ENCODE measurements at regions not wholly inside any gene's neighbourhood (a gene's known extent, or its start where the extent isn't known, plus 50 kb on each side); places are given as distances from the start of the nearest gene placed in this dataset.

DNA sequence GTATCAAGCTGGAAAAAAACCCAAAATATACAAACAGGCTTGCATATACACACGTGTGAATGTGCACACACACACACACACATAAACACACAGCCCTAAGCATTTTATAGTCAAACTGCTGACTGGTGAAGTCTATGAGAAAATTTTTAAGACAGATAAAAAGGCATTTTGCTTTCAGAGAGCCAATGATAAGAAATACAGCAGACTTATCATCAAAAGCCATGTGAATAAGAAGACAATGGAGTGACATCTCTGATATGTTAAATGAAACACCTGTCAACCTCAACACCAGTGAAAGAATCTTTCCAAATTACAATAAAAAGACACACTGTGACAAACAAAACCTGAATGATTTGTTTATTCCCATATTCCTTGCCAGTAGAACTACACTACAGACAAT lies 233.3 kb downstream of the CDH9 start:
- intact Hi-C loops (cut with micrococcal nuclease; ENCODE audit: unreplicated experiment) = no loop called here
- no peak for FAIRE-seq
- Histone ChIP-seq H3K36me3 (replicated peaks in 1 of 2; ENCODE audit: control insufficient read depth in 1 of 2, insufficient read depth in 2 of 2, low read length in 2 of 2) (no peaks in the 10 kb centered on the region), H3K79me2 (ENCODE audit: insufficient read depth, low read length) (no peaks in the 10 kb centered on the region), H3K4me2 (ENCODE audit: low read depth, low read length) (no peak overlapping the region), H3K4me1 (ENCODE audit: insufficient read depth, low read length) (no peaks in the 10 kb centered on the region), H3K9ac (ENCODE audit: insufficient read depth, low read depth, low read length) (no peak overlapping the region), H3K27ac (ENCODE audit: extremely low read length, insufficient read depth, low read length) (no peak overlapping the region), H2AFZ (ENCODE audit: low read length) (no peak overlapping the region), H3K9me3 (ENCODE audit: low read length) (peaks cover 7% of the 10 kb centered on the region), H3K4me3 (replicated peaks in 1 of 3; ENCODE audit: insufficient read depth in 1 of 3, low read depth in 2 of 3, low read length in 3 of 3) (no peak overlapping the region), H4K20me1 (ENCODE audit: insufficient read depth, low read length) (no peaks in the 10 kb centered on the region), H3K27me3 (ENCODE audit: control insufficient read depth in 1 of 2, insufficient read depth in 2 of 2, low read length in 2 of 2) (no peaks in the 10 kb centered on the region)
- ChIA-PET POLR2A (no interaction called here), CTCF (ENCODE audit: low intra/inter-chr PET ratio, low total read pairs) (no interaction called here)
- TF ChIP-seq MLLT10 (CRISPR knock-in tag; IDR thresholded peaks at IDR 0.05) = no peak
- peak; percentile 97 for TF ChIP-seq ZNF317 (CRISPR knock-in tag; IDR thresholded peaks at IDR 0.05)
- in situ Hi-C loops (cut with HindIII; ENCODE audit: extremely low pct_ligation_motif_present, low pct_unique_long_range_greater_than_20kb) = no loop called here
- no TSS peak for BruUV-seq (replicated peaks)
- DNase-seq (ENCODE audit: low spot score) = no peak
- no peak for ATAC-seq
- 0% methylated on average over 1 of the region's 1 CpG for WGBS (ENCODE audit: low lambda C conversion rate)

- WGBS (ENCODE audit: low lambda C conversion rate) = 2% methylated on average over 4 of the region's 4 CpGs
- ChIA-PET POLR2A (no interaction called here), CTCF (ENCODE audit: low intra/inter-chr PET ratio, low total read pairs) (no interaction called here)
- H3K27ac ChIP-seq (ENCODE audit: extremely low read length, insufficient read depth, low read length) = no peak overlapping the region
- no peak overlapping the region for H3K4me3 ChIP-seq (replicated peaks in 1 of 3; ENCODE audit: insufficient read depth in 1 of 3, low read depth in 2 of 3, low read length in 3 of 3)
- H3K27me3 ChIP-seq (ENCODE audit: control insufficient read depth in 1 of 2, insufficient read depth in 2 of 2, low read length in 2 of 2) = no peaks in the 10 kb centered on the region
- H3K4me1 ChIP-seq (ENCODE audit: insufficient read depth, low read length) = no peaks in the 10 kb centered on the region
- H3K79me2 ChIP-seq (ENCODE audit: insufficient read depth, low read length) = no peaks in the 10 kb centered on the region
- no TSS peak for BruUV-seq (replicated peaks)
- no peak overlapping the region for H3K9ac ChIP-seq (ENCODE audit: insufficient read depth, low read depth, low read length)
- TF ChIP-seq ZNF850 (CRISPR knock-in tag; conservative IDR thresholded peaks at IDR 0.05) (no peak), HIVEP1 (CRISPR knock-in tag; IDR thresholded peaks at IDR 0.05) (no peak), ZNF414 (CRISPR knock-in tag; IDR thresholded peaks at IDR 0.05) (no peak), ZBTB38 (CRISPR knock-in tag; IDR thresholded peaks at IDR 0.05) (no peak)
- TF ChIP-seq, protein P1, sequence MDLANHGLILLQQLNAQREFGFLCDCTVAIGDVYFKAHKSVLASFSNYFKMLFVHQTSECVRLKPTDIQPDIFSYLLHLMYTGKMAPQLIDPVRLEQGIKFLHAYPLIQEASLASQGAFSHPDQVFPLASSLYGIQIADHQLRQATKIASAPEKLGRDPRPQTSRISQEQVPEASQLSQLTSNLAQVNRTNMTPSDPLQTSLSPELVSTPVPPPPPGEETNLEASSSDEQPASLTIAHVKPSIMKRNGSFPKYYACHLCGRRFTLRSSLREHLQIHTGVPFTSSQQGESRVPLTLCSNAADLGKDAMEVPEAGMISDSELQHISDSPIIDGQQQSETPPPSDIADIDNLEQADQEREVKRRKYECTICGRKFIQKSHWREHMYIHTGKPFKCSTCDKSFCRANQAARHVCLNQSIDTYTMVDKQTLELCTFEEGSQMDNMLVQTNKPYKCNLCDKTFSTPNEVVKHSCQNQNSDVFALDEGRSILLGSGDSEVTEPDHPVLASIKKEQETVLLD (CRISPR knock-in tag; IDR thresholded peaks at IDR 0.05; ENCODE audit: low read depth) = no peak
- intact Hi-C loops (cut with micrococcal nuclease; ENCODE audit: unreplicated experiment) = no loop called here
- no peaks in the 10 kb centered on the region for H3K36me3 ChIP-seq (replicated peaks in 1 of 2; ENCODE audit: control insufficient read depth in 1 of 2, insufficient read depth in 2 of 2, low read length in 2 of 2)
- DNase-seq (ENCODE audit: low spot score) (no peak), ATAC-seq (no peak), FAIRE-seq (no peak)
- H3K9me3 ChIP-seq (ENCODE audit: low read length) = peaks cover 7% of the 10 kb centered on the region
- in situ Hi-C loops (cut with HindIII; ENCODE audit: extremely low pct_ligation_motif_present, low pct_unique_long_range_greater_than_20kb) = no loop called here
- no peaks in the 10 kb centered on the region for H4K20me1 ChIP-seq (ENCODE audit: insufficient read depth, low read length)
- no peak overlapping the region for H2AFZ ChIP-seq (ENCODE audit: low read length)
- no peak overlapping the region for H3K4me2 ChIP-seq (ENCODE audit: low read depth, low read length)
Observed at GRCh38 chr5:26802944-26803343, 235.4 kb downstream of the CDH9 start.
